NCI-H1436 treated with DMSO at 0.1 percent for 48 hours (cell line): ENCODE measurements at regions not wholly inside any gene's neighbourhood (a gene's known extent, or its start where the extent isn't known, plus 50 kb on each side); places are given as distances from the start of the nearest gene placed in this dataset.
"Not testable (repeated sequence)": the region's sequence is repeated elsewhere in the genome, so short reads cannot be mapped to it uniquely, and the experiment has no call there.

Experiments
- DNase-seq: peaks from one replicate; lab custom pipeline; 2025; lab: John Stamatoyannopoulos, UW

DNA sequence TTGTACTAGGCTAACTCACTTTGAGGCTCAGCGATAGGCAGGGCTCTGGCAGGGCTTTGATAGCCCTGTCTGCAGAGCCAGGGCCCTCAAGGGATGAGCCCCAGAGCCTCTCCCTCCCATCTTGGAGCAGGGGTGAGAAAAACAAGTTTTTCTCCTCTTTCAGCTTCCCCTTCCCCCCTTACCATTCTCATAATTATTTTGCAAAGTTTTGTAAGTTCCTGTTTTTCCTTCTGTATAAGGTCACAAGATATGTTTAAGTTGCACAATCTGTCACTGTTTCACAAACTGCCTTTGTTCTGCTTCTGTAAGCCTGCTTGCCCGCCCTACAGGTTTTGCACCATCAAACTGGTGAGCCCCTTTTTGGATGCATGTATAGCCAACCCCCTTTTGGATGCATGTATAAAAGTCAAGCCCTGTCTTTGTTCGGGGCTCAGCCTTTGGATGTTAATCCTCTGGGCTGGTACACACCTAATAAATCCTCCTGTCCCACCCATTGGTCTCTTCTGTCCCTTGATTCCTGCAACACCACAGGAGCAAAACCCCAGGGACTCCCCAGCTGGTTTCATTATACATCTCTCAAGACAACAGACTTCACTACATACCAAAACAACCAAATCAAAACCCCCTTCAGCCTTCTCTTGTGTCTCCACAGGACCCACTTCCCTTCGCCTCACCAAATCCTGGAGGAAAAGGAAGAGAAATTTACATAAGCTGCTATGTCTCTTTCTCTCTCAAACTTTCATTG is 52.5 kb upstream of the RESF1 start:
- DNase-seq, result no peak

DNA sequence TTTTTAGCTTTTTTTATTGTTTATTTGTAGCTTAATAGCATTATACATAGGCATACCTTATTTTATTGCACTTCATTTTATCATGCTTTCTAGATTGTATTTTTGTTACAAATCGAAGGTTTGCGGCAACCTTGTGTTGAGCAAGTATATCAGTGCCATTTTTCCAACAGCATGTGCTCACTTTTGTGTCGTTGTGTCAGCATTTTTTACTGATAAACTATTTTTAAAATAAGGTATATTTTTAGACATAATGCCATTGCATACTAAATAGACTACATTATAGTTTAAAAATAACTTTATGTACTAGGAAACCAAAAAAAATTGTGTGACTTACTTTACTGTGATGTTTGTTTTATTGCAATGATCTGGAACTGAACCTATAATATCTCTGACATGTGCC is 56.2 kb upstream of the RESF1 start:
- no peak for DNase-seq

DNA sequence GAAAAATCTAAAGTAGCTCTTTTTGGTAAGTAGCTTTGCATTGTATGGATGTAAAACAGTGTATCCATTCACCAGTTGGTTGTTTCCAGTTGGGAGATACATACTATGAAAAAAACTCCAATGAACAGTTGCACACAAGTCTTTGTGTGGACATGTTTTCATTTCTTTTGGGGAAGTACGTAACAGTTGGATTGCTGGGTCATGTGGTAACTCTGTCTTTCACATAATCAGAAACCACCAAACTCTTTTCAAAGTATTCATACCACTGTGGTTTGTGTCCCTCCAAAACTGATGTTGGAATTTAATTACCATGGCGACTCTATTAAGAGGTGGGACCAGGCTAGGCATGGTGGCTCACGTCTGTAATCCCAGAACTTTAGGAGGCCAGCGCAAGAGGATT is 58.9 kb upstream of the RESF1 start:
- no peak for DNase-seq

DNA sequence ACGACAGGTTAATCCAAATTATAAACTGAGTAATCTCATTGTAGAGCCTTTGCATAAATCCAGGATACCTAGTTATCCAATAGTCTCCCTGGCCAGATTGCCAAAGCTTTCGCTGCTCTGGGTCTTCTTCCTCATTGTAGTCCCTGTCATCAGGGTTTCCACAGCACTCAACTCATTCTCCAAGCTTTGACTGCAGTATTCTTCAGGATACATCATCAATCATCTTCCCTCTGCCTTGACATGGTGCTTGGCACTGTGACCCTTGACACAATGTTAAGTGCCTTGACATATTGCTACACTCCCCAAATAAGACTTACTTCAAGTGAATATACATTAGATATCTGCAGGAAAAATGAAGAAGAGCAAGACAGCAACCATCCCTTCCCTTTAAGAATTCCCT is 60.1 kb upstream of the RESF1 start:
- DNase-seq, result no peak

DNA sequence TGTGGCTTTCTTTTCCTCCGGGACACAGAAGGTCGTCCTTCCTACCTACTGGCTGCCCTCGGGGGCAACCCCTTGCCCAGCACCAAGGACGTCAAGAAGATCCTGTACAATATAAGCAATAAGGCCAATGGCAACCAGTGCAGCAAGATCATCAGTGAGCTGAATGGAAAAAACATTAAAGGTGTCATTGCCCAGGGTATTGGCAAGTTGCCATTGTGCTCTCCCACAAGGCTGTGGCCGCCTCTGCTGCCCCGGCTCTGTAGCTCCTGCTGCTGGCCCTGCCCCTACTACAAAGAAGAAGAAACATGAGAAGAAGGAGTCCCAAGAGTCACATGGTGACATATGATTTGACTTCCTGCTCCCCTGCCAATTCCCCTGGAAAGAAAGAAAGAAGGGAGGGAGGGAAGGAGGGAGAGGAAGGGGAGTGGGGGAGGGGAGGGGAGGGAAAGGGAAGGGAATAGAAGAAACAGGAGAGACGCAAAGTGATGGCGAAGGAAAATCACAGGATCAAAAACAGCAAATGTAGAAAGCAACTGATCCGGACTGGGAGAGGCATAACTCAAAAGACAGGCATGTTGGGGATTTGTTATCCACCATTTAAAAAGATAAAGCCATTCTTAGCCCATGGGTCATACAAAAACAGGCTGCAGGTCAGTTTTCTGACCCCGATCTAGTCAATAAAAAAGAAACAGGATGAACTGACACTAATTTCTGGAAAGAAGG is 61.3 kb upstream of the RESF1 start:
- DNase-seq, result peak; percentile 15

DNA sequence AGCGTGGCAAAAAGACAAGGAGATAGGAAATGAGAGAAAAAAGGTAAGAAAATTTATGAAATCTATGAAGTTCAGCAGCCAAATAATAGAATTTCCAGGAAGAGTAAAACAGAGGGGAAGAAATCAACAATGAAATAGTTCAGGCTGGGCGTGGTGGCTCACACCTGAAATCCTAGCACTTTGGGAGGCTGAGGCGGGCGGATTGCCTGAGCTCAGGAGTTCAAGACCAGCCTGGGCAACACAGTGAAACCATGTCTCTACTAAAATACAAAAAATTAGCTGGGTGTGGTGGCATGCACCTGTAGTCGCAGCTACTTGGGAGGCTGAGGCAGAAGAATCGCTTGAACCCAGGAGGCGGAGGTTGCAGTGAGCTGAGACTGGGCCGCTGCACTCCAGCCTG is 62.1 kb upstream of the RESF1 start:
- not testable (repeated sequence) for DNase-seq

DNA sequence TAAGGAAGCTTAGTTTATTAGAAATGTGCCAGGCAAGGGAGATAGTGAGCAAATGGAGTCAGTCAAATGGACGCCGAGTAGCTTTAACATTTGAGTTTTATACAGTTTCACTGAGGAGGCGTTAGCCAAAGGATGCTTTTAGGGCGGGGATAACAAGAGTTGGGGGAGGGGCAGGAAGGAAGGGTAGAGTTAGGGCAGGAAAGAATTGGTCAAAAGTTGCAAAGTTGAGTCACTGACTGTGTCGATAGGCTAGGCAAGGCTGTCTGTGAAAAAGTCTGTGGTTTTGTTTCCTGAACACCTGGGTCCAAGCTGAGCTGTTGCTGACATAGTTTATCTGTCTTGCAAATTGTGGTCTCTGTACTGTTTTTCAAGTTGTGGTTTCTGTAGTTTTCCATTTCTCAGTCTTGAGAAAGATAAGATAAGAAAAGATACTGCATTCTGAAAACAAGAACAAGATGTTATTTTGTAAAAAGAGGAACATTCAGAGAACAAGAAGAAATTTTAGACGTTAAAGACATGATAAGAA is 62.6 kb upstream of the RESF1 start:
- DNase-seq, result no peak

DNA sequence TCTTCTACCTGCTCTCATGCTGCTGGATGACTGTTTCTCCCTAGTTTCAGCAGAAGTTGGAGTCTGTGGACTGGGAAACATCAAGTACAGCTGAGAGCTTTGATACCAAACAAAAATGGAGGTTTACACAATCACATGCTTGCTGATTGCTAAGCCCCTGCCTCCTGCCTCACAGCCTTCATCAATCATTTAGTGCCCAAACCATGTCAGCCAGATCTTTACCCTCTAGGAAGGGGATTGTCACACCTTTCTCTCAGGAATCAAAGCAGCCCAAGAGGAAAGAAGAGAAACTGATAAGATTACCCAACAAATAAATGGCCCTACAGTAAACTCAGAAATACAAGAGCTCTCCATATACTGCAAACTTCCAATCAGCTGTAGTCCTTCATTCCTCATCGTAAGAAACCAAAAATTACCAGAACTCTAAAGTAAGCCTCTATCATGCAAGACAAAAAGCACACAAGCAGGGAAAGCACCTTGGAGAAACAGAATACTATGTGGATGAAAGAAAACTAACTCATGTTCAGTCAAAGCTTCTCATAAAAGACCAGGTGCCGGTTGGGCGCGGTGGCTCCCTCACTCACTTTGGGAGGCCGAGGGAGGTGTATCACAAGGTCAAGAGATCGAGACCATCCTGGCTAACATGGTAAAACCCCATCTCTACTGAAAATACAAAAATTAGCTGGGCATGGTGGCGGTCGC is 63.6 kb upstream of the RESF1 start:
- DNase-seq, result no peak

DNA sequence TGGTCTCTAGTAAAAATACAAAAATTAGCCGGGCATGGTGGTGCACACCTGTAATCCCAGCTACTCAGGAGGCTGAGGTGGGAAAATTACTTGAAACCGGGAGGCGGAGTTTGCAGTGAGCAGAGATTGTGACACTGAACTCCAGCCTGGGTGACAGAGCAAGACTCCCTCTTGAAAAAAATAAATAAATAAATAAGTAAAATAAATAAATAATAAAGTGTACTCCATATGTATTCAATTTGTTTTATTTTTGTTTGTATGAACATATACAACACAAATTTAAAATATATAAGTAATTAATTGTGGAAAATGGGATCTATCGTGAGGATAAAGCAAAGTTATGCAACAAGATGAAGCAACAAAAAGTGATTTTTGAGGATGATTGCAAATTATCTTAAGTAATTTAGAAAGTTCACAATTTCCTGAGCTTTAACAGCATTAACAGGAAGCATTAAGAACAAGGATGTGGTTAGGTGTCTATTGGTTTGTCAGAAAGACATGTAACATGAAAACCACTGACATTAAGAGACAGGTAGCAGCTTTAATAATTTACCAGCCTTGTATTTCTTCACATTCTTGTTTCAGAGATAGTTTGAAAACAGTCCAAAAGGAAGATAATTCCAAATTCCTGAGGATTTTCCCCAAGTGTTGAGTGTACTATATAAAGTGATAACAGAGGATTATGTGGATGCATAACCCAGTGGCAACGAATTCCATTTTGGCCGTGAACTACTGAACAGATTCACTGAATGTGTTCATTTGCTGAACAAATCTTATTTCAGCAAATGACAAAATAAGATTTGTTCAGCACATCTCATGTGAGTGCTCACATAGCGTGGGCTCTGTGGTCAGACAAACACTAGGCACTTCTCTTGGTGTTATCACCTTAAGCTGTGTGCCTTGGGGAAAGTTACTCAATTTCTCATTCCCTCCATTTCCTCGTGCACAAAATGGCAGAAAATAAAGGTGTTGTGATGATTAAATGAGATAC is 68.6 kb upstream of the RESF1 start:
- DNase-seq, result no peak

DNA sequence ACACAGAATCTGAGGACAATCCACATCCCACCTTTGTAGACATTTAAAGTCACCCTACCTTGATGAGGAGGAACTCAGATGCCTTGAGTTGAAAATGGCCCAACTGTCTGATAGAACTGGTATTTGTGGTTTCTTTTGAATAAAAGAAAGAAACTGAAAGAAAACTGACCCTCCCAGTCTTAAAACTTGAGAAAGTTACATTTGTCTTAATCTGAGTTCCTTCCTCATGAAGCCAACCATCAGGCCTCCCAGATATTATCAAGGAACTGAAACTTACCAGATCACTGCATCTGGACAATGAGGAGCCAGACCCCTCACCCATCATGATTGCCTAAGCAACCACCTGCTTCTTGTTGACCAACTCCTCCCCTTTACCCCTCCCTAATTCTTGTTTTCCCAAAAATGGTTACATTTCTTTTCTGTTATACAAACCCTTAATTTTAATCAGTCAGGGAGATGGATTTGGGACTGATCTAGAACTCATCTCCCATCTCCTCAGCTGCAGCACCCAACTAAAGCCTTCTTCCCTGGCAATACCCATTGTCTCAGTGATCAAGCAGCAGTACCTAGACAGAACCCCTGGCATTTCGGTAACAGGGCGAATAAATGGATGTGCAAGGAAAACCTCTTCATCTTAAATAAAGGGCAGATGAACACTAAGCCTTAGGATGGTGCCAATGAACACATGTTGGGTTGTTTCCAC is 72.0 kb upstream of the RESF1 start:
- DNase-seq, result no peak

DNA sequence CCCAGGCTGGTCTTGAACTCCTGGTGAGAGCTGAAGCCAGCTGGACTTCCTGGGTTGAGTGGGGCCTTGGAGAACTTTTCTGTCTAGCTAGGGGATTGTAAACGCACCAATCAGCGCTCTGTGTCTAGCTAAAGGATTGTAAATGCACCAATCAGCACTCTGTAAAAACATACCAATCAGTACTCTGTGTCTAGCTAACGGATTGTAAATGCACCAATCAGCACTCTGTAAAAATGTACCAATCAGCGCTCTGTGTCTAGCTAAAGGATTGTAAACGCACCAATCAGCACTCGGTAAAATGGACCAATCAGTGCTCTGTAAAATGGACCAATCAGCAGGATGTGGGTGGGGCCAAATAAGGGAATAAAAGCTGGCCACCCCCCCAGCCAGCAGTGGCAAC is 76.5 kb upstream of the RESF1 start:
- not testable (repeated sequence) for DNase-seq

DNA sequence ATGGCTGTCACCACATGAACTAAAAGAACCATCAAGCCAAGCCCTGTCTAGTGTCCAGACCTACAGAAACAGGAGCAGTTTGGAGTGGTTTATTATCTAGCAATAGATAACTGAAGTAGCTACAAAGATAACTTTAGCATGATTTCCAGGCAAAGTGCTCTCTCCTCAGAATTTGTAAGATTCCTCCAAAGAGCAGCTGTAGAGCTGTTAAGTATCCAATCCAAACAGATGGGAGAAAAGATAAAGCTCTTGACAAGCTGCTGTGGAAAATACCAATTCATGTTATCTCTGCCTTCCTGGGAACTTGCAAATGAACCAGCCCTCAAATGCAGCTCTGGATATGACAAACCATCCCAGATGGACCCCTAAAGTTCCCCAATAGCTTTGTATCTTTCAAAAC is 78.9 kb upstream of the RESF1 start:
- DNase-seq, result no peak

DNA sequence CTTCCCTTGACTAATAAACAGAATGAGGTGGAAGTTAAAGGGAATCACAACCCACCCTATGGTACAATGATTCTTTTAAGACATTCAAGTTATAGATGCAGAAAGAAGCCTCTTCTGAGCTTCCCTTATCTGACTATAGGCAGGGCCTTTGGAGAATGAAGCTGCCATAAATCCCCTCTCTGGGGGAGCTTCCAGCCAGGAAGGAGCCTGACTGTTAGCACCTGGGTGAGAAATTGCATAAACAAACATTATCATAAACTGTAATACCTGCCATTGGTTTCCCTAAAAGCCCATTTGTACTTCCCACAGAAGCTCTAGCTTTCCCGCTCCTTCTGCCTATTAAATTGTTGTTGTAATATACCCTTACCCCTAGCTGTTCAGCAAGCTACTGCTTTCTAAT is 81.3 kb upstream of the RESF1 start:
- no peak for DNase-seq

DNA sequence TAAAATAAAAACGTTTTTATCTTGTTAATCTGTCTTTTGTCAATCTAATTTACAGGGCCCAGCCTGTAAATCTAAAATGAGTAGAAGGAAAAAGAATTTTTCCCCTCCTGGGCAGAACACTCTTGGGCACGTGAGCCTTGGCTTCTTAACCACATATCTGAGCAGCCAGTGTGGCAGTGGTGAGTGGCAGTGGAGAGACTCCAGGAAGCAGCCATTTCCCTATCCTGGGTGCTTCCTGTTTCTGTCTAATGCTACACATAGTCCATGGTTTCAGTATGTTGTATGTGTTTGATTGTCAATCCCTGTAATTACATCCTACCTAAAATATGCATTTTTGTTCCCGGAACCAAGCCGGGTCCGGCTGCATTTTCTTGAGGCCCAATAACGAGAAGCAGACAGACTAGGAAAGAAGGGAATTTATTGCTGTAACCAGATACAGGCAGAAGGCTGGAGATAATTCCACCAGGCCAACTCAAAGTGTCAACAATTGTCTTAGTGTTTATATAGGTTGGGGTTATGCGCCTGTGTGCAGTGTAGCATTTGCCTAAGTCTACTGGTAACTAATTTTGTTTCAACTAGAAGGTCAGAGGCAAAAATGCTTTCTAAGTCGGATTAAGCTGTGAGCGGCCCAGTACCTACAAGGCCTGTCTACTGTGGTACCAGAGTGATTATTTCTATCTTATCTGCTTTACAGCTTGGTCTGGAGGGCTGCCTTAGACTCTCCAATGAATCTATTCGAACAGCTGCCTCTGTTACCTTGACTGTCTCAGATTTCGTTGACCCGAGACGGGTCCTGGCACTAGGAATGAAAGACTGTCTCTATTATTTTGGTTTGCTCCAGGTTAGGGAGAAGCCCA is 82.4 kb upstream of the RESF1 start:
- DNase-seq, result no peak

DNA sequence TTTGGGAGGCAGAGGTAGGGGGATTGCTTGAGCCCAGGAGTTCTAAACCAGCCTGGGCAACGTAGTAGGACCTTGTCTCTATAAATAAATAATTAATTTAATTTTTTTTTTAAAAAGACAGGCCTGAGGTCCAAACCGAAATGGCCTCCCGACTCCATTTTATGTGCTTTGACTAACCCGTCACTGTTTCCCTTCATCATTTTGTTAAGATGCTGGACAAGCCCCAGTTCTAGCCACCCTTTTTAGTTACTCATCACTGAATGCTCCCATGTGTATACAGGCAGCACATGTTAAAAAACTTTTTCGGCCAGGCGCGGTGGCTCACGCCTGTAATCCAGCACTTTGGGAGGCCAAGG is 83.6 kb upstream of the RESF1 start:
- no peak for DNase-seq

DNA sequence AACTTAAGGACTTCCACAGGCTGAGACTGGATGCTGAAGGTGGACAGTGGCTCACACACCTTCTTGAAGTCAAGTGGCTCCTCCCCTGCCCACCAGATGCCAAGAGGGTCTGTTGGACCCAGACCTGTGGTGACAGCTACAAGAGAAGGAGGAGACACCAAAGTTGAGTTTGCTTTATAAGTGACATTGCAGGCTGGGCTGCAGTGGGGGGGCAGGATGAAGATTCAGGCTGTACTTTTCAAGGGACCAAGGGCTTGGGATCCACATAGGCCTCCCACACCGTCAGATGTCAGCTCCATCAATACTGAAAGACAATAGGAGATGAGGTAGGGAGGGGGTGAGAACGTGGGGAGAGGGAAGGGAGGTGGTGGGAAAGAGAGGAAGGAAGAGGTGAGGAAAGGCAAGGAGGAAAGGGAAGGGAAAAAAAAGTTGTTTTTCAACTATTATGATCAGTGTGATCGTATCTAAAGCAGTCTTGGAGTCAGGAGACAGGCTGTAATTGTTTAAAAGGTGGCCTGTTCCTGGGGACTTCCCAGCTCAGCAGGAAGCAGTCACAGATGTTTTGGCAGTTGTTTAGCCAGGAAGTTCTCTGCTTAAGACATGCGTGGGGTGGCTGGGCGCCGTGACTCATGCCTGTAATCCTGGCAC is 84.1 kb upstream of the RESF1 start:
- no peak for DNase-seq

DNA sequence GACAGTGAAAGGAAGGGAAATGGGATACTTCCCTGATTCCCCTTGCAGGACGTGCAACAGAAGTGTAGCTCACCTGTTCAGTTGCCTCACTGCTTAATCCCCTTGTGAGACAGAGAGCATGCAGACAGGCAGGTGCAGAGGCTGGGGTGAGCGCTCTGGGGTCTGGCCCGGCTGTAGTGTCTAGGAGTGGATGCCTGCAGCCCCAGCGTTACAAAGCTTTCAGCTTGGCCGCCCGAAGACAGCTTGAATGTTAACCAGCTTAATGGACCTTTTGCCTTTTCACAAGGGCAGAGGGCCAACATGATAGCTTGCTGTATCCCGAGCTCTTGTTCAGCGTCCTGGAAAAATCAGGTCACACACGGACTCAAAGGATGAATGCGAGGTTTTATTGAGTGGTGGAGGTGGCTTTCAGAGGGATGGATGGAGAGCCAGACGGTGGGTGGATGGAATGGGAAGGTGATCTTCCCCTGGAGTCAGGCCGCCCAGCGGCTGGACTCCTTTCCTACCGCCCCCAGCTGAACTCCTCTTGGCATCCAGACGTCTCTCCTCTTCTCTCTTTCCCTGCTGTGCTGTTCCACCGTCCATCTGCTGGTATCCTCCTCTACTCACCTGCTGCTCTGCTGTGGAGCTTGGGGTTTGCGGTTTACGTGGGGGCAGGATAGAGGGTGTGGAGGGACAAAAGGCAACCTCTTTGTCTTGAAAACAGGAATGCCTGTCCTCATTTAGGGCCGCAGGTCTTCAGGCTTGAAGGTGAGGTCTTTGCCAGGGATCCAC is 86.2 kb upstream of the RESF1 start:
- DNase-seq, result no peak

DNA sequence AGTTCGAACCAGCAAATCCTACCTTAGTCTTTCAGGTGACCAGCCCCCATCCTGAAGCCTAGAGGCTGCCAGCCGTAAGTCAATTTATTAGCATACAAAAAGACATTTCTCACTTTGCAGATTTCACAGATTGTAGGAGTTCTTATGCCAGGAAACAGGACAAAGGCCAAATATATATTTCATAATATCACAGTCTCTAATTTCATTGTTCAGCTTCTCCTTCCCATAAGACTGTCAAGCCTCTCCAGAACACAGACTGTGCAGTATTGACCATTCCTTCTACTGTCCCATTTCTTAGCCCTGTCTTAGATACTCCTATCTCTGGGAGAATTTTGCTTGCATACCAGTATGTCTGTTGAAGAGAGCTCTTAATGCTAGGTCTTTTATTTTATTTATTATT is 89.2 kb upstream of the RESF1 start:
- DNase-seq, result no peak

DNA sequence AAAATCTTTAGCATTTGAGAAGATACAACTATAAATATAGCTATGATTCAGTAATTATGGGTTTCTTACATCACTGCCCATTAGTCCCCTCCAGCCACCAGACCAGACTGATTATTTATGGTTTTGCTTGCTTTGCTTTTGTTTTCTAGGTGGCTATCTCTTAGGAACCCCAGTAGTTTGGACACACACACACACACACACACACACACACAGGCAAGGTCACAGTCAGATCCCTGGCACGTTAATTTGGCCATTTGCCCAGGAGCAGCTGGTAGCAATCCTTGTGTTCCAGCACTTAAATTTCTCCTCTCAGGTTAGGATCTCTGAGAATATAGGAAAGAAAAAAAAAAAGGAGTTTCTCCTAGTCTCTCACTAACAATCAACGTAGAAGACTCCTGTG is 90.2 kb upstream of the RESF1 start:
- no peak for DNase-seq
